Heart left ventricle (tissue), 13 donors: ENCODE measurements at regions not wholly inside any gene's neighbourhood (a gene's known extent, or its start where the extent isn't known, plus 50 kb on each side); places are given as distances from the start of the nearest gene placed in this dataset.

ENCODE experiments used
- CTCF ChIP-seq, 12 donors: fragments of 200-600 bp; sonication (generic) in 4 of 12; IDR thresholded peaks; one replicate each; pipeline versions ENCODE4 v1.5.0 to v1.8.0; 2018 to 2022; ENCODE audit warnings: antibody characterized with exemption in 12 of 12, mild to moderate bottlenecking in 5 of 12
- POLR2A ChIP-seq, 2 donors: fragments of 450-650 bp; IDR thresholded peaks; one replicate each; pipeline ENCODE4 v1.6.1; 2017; ENCODE audit warnings: antibody characterized with exemption in 2 of 2, mild to moderate bottlenecking in 2 of 2, moderate library complexity in 2 of 2
- donor health status: ischemic (EF 13 %, LVEDD 7.1; RV severe dilation, severe dysfunction).
- donor health status: DM: no; HTN: yes; CAD: no.
- donor health status: DM: no; HTN: no; CAD: no.
- donor health status: ischemic (EF 25% LVEDD 6.9; RV normal size, moderate dysfunction).
- donor health status: ischemic (EF 25% LVEDD 5.7; RV mildly dilated, moderate dysfunction).
- donor health status: ischemic (EF 35%, LVEDD 5.7; RV mildly dilated, moderate dysfunction).
- donor health status: nonischemic (EF 11% LVEDD 7.7; RV severe dilation, severe dysfunction).
- donor health status: DM: yes; HTN: yes; CAD: no.
- donor health status: PGD.
- donor health status: ischemic (EF 29% LVEDD 5.4; RV normal size, mild dysfunction).
- donor health status: nonischemic (EF 23%, LVEDD 6.1; RV moderate dilation, normal function).

GRCh38 chr1:188251036-188251435 is 1422.3 kb downstream of the PLA2G4A start:
- TF ChIP-seq CTCF (IDR thresholded peaks at IDR 0.05) (no peak), POLR2A (IDR thresholded peaks at IDR 0.05) (no peak)
